ENCODE measurements at regions not wholly inside any gene's neighbourhood (a gene's known extent, or its start where the extent isn't known, plus 50 kb on each side); places are given as distances from the start of the nearest gene placed in this dataset.

DNA sequence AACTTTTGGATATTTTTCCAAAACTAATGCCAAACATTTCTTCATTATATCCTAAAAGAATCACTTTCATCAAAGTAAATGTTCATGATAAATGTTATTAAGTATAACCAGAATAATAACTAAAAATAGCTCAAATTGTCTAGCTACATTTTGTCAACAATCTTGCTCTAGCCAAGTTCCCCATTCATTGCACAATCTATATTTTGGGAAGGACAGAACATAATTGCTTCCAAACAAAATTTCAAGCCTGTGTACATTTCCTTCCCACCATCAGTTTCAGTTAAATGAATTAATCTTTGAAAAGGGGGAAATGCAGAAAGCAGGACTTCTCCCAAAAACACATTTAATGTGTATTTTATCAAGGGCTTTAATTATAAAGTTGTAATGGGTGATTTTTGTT lies 98.0 kb upstream of the PLEKHG7 start:
- no peak overlapping the region for H3K4me3 ChIP-seq (ENCODE audit: control insufficient read depth in 1 of 7, extremely low read depth in 1 of 7, insufficient read depth in 4 of 7, low read depth in 2 of 7, low read length in 6 of 7)
- ChIA-PET POLR2A (interaction anchor here (0.5 kb wide), 1 partner anchor 18 kb away, joined by 4 read pairs; no protein-coding TSS in a partner anchor), CTCF (interaction anchor here (0.8 kb wide), 1 partner anchor 35 kb away, joined by 3 read pairs; no protein-coding TSS in a partner anchor)
- no peaks in the 10 kb centered on the region for H3K36me3 ChIP-seq (ENCODE audit: control insufficient read depth in 4 of 4, insufficient read depth in 4 of 4, low read length in 3 of 4)
- no peaks in the 10 kb centered on the region for H3K27me3 ChIP-seq (replicated peaks in 2 of 5; ENCODE audit: control insufficient read depth in 4 of 5, insufficient read depth in 5 of 5, low read length in 4 of 5)
- H3K4me1 ChIP-seq (ENCODE audit: control extremely low read depth in 1 of 4, control insufficient read depth in 4 of 4, insufficient read depth in 4 of 4, low read length in 3 of 4), result no peaks in the 10 kb centered on the region
- DNase-seq, result no peak
- no peak overlapping the region for H3K27ac ChIP-seq (ENCODE audit: insufficient read depth in 1 of 2, low read depth in 1 of 2, low read length in 2 of 2, poor library complexity in 1 of 2, severe bottlenecking in 2 of 2)
- H3K9me3 ChIP-seq (ENCODE audit: control extremely low read depth in 1 of 5, control insufficient read depth in 4 of 5, insufficient read depth in 2 of 5, low read depth in 1 of 5, low read length in 4 of 5), result peaks cover 0 to 6% (median 5%) of the 10 kb centered on the region in 5 experiments

DNA sequence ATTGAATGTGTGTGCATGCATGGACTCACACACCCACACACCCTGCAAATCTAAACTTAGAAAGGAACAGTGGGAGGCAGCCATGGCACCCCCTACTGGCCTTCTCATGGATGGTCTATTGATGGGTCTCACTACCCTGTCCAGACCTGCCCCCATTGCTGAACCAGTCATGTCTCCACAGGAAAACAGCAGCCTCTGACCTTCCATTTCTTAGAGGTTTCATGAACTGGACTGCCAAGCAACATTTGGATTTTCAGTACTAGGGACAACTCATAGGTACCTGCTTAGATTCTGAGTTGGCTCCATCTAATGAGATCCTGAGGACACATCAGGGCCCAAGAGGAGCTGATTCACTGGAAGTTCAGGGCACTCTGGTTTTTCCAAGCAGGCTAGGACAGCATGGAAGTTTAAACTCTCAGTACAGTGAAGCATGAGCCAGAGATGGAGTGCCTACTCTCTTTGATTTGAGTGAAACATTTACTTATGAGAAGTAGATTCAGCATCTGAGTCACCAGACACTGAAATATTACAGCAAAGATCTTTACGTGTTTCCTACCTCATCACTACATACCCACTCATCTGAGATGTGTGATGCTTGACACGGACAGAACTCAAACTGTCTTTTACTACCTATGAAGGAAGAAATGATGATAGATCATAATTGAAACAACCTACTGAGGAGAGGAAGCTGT lies 98.9 kb upstream of the PLEKHG7 start:
- Histone ChIP-seq H3K36me3 (ENCODE audit: control insufficient read depth in 4 of 4, insufficient read depth in 4 of 4, low read length in 3 of 4) (no peaks in the 10 kb centered on the region), H3K27me3 (replicated peaks in 2 of 5; ENCODE audit: control insufficient read depth in 4 of 5, insufficient read depth in 5 of 5, low read length in 4 of 5) (no peaks in the 10 kb centered on the region), H3K4me3 (ENCODE audit: control insufficient read depth in 1 of 7, extremely low read depth in 1 of 7, insufficient read depth in 4 of 7, low read depth in 2 of 7, low read length in 6 of 7) (no peak overlapping the region), H3K4me1 (ENCODE audit: control extremely low read depth in 1 of 4, control insufficient read depth in 4 of 4, insufficient read depth in 4 of 4, low read length in 3 of 4) (no peaks in the 10 kb centered on the region), H3K27ac (ENCODE audit: insufficient read depth in 1 of 2, low read depth in 1 of 2, low read length in 2 of 2, poor library complexity in 1 of 2, severe bottlenecking in 2 of 2) (no peak overlapping the region), H3K9me3 (ENCODE audit: control extremely low read depth in 1 of 5, control insufficient read depth in 4 of 5, insufficient read depth in 2 of 5, low read depth in 1 of 5, low read length in 4 of 5) (peaks cover 0 to 10% (median 8%) of the 10 kb centered on the region in 5 experiments)
- no CpG with 5 or more reads among the region's 2 CpGs for WGBS (ENCODE audit: insufficient coverage)
- POLR2A ChIA-PET, result no interaction called here
- DNase-seq, result no peak
- CTCF ChIA-PET, result interaction anchor here (0.8 kb wide), 1 partner anchor 34 kb away, joined by 3 read pairs; no protein-coding TSS in a partner anchor

DNA sequence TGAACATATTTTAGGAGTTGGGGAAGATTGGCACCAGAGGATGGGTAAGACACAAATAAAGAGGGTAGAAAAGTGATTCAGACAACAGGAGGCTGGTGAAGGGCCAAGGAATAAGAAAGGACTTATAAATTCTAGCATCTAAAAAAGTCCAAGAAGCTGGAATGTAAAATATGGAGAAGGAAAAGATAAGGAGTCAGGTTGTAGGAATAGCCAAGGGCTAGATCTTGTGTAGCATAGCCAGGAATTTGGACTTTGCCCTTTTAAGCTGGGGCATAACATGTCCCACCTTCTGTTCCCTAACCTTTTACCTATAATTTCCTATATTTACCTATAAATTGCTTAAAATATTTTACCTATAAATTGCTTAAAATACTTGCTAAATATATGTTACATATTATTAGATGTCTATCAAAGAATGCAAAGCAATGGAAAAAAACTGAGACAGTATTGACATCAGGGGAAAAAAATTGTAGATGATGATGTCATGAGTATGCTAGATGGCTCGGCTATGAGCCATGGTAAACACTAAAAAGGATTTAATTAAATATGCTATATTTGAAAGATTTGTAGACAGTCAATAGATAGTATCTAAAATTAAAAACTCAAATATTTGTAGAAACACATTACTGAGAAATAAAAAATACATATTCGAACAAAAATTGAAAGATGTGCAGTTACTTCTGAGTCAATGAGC lies 99.7 kb upstream of the PLEKHG7 start:
- Histone ChIP-seq H3K36me3 (ENCODE audit: control insufficient read depth in 4 of 4, insufficient read depth in 4 of 4, low read length in 3 of 4) (no peaks in the 10 kb centered on the region), H3K9me3 (ENCODE audit: control extremely low read depth in 1 of 5, control insufficient read depth in 4 of 5, insufficient read depth in 2 of 5, low read depth in 1 of 5, low read length in 4 of 5) (peaks cover 0 to 10% (median 8%) of the 10 kb centered on the region in 5 experiments), H3K27me3 (replicated peaks in 2 of 5; ENCODE audit: control insufficient read depth in 4 of 5, insufficient read depth in 5 of 5, low read length in 4 of 5) (no peaks in the 10 kb centered on the region), H3K4me1 (ENCODE audit: control extremely low read depth in 1 of 4, control insufficient read depth in 4 of 4, insufficient read depth in 4 of 4, low read length in 3 of 4) (no peaks in the 10 kb centered on the region), H3K4me3 (ENCODE audit: control insufficient read depth in 1 of 7, extremely low read depth in 1 of 7, insufficient read depth in 4 of 7, low read depth in 2 of 7, low read length in 6 of 7) (no peak overlapping the region), H3K27ac (ENCODE audit: insufficient read depth in 1 of 2, low read depth in 1 of 2, low read length in 2 of 2, poor library complexity in 1 of 2, severe bottlenecking in 2 of 2) (no peak overlapping the region)
- ChIA-PET POLR2A (no interaction called here), CTCF (no interaction called here)
- DNase-seq, result no peak
- no CpG with 5 or more reads among the region's 2 CpGs for WGBS (ENCODE audit: insufficient coverage)

DNA sequence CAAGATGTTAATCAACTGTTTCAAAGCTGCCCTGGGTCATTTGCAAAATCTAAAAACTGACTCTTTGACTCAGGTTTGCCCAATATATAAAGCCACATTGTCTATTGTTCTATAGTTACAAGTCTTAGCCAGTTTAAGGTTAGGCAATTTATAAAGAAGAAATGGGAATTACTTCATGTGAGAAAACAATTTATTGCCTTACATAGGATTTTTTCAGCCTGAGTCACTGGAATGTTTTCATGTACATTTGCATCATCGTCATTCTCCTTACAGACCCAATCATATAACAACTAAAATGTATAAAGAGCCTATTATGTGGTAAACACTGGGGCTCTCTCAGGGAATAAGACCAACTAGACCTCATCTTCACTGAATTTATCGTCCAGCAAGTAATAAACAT lies 100.3 kb upstream of the PLEKHG7 start:
- H3K9me3 ChIP-seq (ENCODE audit: control extremely low read depth in 1 of 5, control insufficient read depth in 4 of 5, insufficient read depth in 2 of 5, low read depth in 1 of 5, low read length in 4 of 5), result peaks cover 0 to 10% (median 8%) of the 10 kb centered on the region in 5 experiments
- DNase-seq, result no peak
- no peak overlapping the region for H3K4me3 ChIP-seq (ENCODE audit: control insufficient read depth in 1 of 7, extremely low read depth in 1 of 7, insufficient read depth in 4 of 7, low read depth in 2 of 7, low read length in 6 of 7)
- H3K27me3 ChIP-seq (replicated peaks in 2 of 5; ENCODE audit: control insufficient read depth in 4 of 5, insufficient read depth in 5 of 5, low read length in 4 of 5), result no peaks in the 10 kb centered on the region
- no peak overlapping the region for H3K27ac ChIP-seq (ENCODE audit: insufficient read depth in 1 of 2, low read depth in 1 of 2, low read length in 2 of 2, poor library complexity in 1 of 2, severe bottlenecking in 2 of 2)
- ChIA-PET CTCF (no interaction called here), POLR2A (no interaction called here)
- 100% methylated on average over 1 of the region's 2 CpGs for WGBS (ENCODE audit: insufficient coverage)
- no peaks in the 10 kb centered on the region for H3K36me3 ChIP-seq (ENCODE audit: control insufficient read depth in 4 of 4, insufficient read depth in 4 of 4, low read length in 3 of 4)
- no peaks in the 10 kb centered on the region for H3K4me1 ChIP-seq (ENCODE audit: control extremely low read depth in 1 of 4, control insufficient read depth in 4 of 4, insufficient read depth in 4 of 4, low read length in 3 of 4)

DNA sequence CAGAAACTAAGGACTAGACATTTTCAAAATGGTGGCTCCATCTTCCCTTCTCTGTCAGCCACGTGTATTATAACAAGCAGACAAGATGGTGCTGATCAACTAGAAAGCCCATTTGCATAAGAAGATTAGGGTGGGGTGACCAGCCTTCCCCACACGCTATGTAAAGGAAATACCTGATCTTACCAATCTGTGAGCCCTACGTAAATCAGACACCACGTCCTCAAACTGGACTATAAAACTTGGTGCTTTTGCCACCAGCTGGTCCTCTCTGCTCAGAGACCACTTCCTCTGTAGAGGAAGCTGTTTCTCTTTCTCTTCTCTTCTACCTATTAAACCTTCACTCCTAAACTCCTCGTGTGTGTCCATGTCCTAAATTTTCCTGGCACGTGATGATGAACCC lies 101.1 kb upstream of the PLEKHG7 start:
- Histone ChIP-seq H3K4me1 (ENCODE audit: control extremely low read depth in 1 of 4, control insufficient read depth in 4 of 4, insufficient read depth in 4 of 4, low read length in 3 of 4) (no peaks in the 10 kb centered on the region), H3K36me3 (ENCODE audit: control insufficient read depth in 4 of 4, insufficient read depth in 4 of 4, low read length in 3 of 4) (no peaks in the 10 kb centered on the region), H3K27ac (ENCODE audit: insufficient read depth in 1 of 2, low read depth in 1 of 2, low read length in 2 of 2, poor library complexity in 1 of 2, severe bottlenecking in 2 of 2) (no peak overlapping the region), H3K27me3 (replicated peaks in 2 of 5; ENCODE audit: control insufficient read depth in 4 of 5, insufficient read depth in 5 of 5, low read length in 4 of 5) (no peaks in the 10 kb centered on the region), H3K4me3 (ENCODE audit: control insufficient read depth in 1 of 7, extremely low read depth in 1 of 7, insufficient read depth in 4 of 7, low read depth in 2 of 7, low read length in 6 of 7) (no peak overlapping the region), H3K9me3 (ENCODE audit: control extremely low read depth in 1 of 5, control insufficient read depth in 4 of 5, insufficient read depth in 2 of 5, low read depth in 1 of 5, low read length in 4 of 5) (peaks cover 0 to 10% (median 8%) of the 10 kb centered on the region in 5 experiments)
- ChIA-PET POLR2A (no interaction called here), CTCF (no interaction called here)
- DNase-seq, result no peak
- 81% methylated on average over 4 of the region's 6 CpGs for WGBS (ENCODE audit: insufficient coverage)

DNA sequence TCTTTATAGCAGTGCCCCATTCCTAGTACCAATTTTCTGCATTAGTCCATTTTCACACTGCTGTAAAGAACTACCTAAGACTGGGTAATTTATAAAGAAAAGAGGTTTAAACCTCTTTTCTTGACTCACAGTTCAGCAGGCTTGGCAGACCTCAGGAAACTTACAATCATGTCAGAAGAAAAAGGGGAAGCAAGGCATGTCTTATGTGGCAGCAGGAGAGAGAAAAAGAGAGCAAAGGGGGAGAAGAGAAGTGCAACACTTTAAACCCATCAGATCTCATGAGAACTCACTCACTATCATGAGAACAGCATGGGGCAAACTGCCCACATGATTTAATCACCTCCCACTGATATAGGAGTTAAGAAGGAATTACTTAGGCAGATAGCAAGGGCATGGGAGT lies 101.6 kb upstream of the PLEKHG7 start:
- no peaks in the 10 kb centered on the region for H3K36me3 ChIP-seq (ENCODE audit: control insufficient read depth in 4 of 4, insufficient read depth in 4 of 4, low read length in 3 of 4)
- peak in 2 of 3 donors; percentile 9 to 19 for DNase-seq
- H3K27me3 ChIP-seq (replicated peaks in 2 of 5; ENCODE audit: control insufficient read depth in 4 of 5, insufficient read depth in 5 of 5, low read length in 4 of 5), result no peaks in the 10 kb centered on the region
- ChIA-PET CTCF (no interaction called here), POLR2A (no interaction called here)
- H3K27ac ChIP-seq (ENCODE audit: insufficient read depth in 1 of 2, low read depth in 1 of 2, low read length in 2 of 2, poor library complexity in 1 of 2, severe bottlenecking in 2 of 2), result no peak overlapping the region
- no peak overlapping the region for H3K4me3 ChIP-seq (ENCODE audit: control insufficient read depth in 1 of 7, extremely low read depth in 1 of 7, insufficient read depth in 4 of 7, low read depth in 2 of 7, low read length in 6 of 7)
- H3K9me3 ChIP-seq (ENCODE audit: control extremely low read depth in 1 of 5, control insufficient read depth in 4 of 5, insufficient read depth in 2 of 5, low read depth in 1 of 5, low read length in 4 of 5), result peaks cover 0 to 10% (median 8%) of the 10 kb centered on the region in 5 experiments
- H3K4me1 ChIP-seq (ENCODE audit: control extremely low read depth in 1 of 4, control insufficient read depth in 4 of 4, insufficient read depth in 4 of 4, low read length in 3 of 4), result no peaks in the 10 kb centered on the region

DNA sequence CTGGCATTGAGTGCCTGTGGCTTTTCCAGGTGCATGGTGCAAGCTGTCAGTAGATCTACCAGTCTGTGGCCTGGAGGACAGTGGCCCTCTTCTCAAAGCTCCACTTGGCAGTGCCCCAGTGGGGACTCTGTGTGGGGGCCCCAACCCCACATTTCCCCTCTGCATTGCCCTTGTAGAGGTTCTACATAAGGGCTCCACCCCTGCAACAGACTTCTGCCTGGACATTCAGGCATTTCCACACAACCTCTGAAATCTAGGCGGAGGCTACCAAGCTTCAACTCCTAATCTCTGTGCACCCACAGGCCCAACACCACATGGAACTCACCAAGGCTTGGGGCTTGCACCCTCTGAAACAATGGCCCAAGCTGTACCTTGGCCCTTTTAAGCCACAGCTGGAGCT lies 102.7 kb upstream of the PLEKHG7 start:
- Histone ChIP-seq H3K4me1 (ENCODE audit: control extremely low read depth in 1 of 4, control insufficient read depth in 4 of 4, insufficient read depth in 4 of 4, low read length in 3 of 4) (no peaks in the 10 kb centered on the region), H3K9me3 (ENCODE audit: control extremely low read depth in 1 of 5, control insufficient read depth in 4 of 5, insufficient read depth in 2 of 5, low read depth in 1 of 5, low read length in 4 of 5) (peaks cover 0 to 10% (median 8%) of the 10 kb centered on the region in 5 experiments), H3K36me3 (ENCODE audit: control insufficient read depth in 4 of 4, insufficient read depth in 4 of 4, low read length in 3 of 4) (no peaks in the 10 kb centered on the region), H3K27me3 (replicated peaks in 2 of 5; ENCODE audit: control insufficient read depth in 4 of 5, insufficient read depth in 5 of 5, low read length in 4 of 5) (no peaks in the 10 kb centered on the region), H3K27ac (ENCODE audit: insufficient read depth in 1 of 2, low read depth in 1 of 2, low read length in 2 of 2, poor library complexity in 1 of 2, severe bottlenecking in 2 of 2) (no peak overlapping the region), H3K4me3 (ENCODE audit: control insufficient read depth in 1 of 7, extremely low read depth in 1 of 7, insufficient read depth in 4 of 7, low read depth in 2 of 7, low read length in 6 of 7) (no peak overlapping the region)
- CTCF ChIA-PET, result no interaction called here
- WGBS (ENCODE audit: insufficient coverage), result 100% methylated on average over 1 of the region's 1 CpG
- POLR2A ChIA-PET, result no interaction called here
- DNase-seq, result no peak
